ENCODE measurements at regions not wholly inside any gene's neighbourhood (a gene's known extent, or its start where the extent isn't known, plus 50 kb on each side); places are given as distances from the start of the nearest gene placed in this dataset.

GRCh38 chr10:94088926-94089381, 95.2 kb downstream of the PLCE1 start:
- ATAC-seq, result no peak
- no peak overlapping the region for H3K4me2 ChIP-seq (ENCODE audit: low read depth, low read length)
- H3K27ac ChIP-seq (ENCODE audit: extremely low read length, insufficient read depth, low read length), result no peak overlapping the region
- ChIA-PET POLR2A (no interaction called here), CTCF (ENCODE audit: low intra/inter-chr PET ratio, low total read pairs) (no interaction called here)
- H3K79me2 ChIP-seq (ENCODE audit: insufficient read depth, low read length), result no peaks in the 10 kb centered on the region
- no peaks in the 10 kb centered on the region for H3K4me1 ChIP-seq (ENCODE audit: insufficient read depth, low read length)
- no peaks in the 10 kb centered on the region for H3K9me3 ChIP-seq (ENCODE audit: low read length)
- no peak overlapping the region for H2AFZ ChIP-seq (ENCODE audit: low read length)
- H3K9ac ChIP-seq (ENCODE audit: insufficient read depth, low read depth, low read length), result no peak overlapping the region
- no peak for FAIRE-seq
- intact Hi-C loops (cut with micrococcal nuclease; ENCODE audit: unreplicated experiment) (no loop called here), in situ Hi-C loops (cut with HindIII; ENCODE audit: extremely low pct_ligation_motif_present, low pct_unique_long_range_greater_than_20kb) (no loop called here)
- WGBS (ENCODE audit: low lambda C conversion rate), result 32% methylated on average over 6 of the region's 7 CpGs
- no peaks in the 10 kb centered on the region for H4K20me1 ChIP-seq (ENCODE audit: insufficient read depth, low read length)
- BruUV-seq (replicated peaks), result no TSS peak
- TF ChIP-seq HBP1 (CRISPR knock-in tag; IDR thresholded peaks at IDR 0.05; ENCODE audit: low read depth) (no peak), ZFP91 (CRISPR knock-in tag; IDR thresholded peaks at IDR 0.05; ENCODE audit: borderline replicate concordance) (no peak), NFIC (IDR thresholded peaks at IDR 0.05; ENCODE audit: low read length) (no peak), ZNF558 (CRISPR knock-in tag; IDR thresholded peaks at IDR 0.05; ENCODE audit: borderline replicate concordance) (no peak), ADNP (CRISPR knock-in tag; IDR thresholded peaks at IDR 0.05) (no peak), ZNF446 (CRISPR knock-in tag; IDR thresholded peaks at IDR 0.05) (no peak)
- no peaks in the 10 kb centered on the region; a peak in 1 of 5 replicates for H3K27me3 ChIP-seq (ENCODE audit: control insufficient read depth in 1 of 2, insufficient read depth in 2 of 2, low read length in 2 of 2)
- no peak for DNase-seq (ENCODE audit: low spot score)
- no peaks in the 10 kb centered on the region for H3K36me3 ChIP-seq (replicated peaks in 1 of 2; ENCODE audit: control insufficient read depth in 1 of 2, insufficient read depth in 2 of 2, low read length in 2 of 2)
- H3K4me3 ChIP-seq (replicated peaks in 1 of 3; ENCODE audit: insufficient read depth in 1 of 3, low read depth in 2 of 3, low read length in 3 of 3), result no peak overlapping the region

GRCh38 chr10:94091649-94092048, 97.9 kb downstream of the PLCE1 start:
- no TSS peak for BruUV-seq (replicated peaks)
- POLR2A ChIA-PET, result no interaction called here
- TF ChIP-seq ESRRA (CRISPR knock-in tag; IDR thresholded peaks at IDR 0.05; ENCODE audit: low read depth) (no peak), ZNF256 (CRISPR knock-in tag; conservative IDR thresholded peaks at IDR 0.05) (no peak), ZNF773 (CRISPR knock-in tag; IDR thresholded peaks at IDR 0.05; ENCODE audit: borderline replicate concordance) (no peak), MTF2 (CRISPR knock-in tag; IDR thresholded peaks at IDR 0.05; ENCODE audit: borderline replicate concordance) (no peak), POGZ (CRISPR knock-in tag; IDR thresholded peaks at IDR 0.05) (no peak), RARG (CRISPR knock-in tag; IDR thresholded peaks at IDR 0.05; ENCODE audit: low read depth) (no peak), ELF3 (CRISPR knock-in tag; IDR thresholded peaks at IDR 0.05) (no peak), REXO4 (CRISPR knock-in tag; IDR thresholded peaks at IDR 0.05; ENCODE audit: borderline replicate concordance) (no peak), THAP7 (CRISPR knock-in tag; IDR thresholded peaks at IDR 0.05) (no peak), GFI1 (CRISPR knock-in tag; IDR thresholded peaks at IDR 0.05; ENCODE audit: borderline replicate concordance) (no peak), ZNF282 (IDR thresholded peaks at IDR 0.05; ENCODE audit: partially characterized antibody) (no peak)

More at GRCh38 chr10:94091649-94092048, 97.9 kb downstream of the PLCE1 start:
- Histone ChIP-seq H3K9me3 (ENCODE audit: low read length) (no peaks in the 10 kb centered on the region), H3K4me2 (ENCODE audit: low read depth, low read length) (no peak overlapping the region), H3K79me2 (ENCODE audit: insufficient read depth, low read length) (no peaks in the 10 kb centered on the region), H3K36me3 (replicated peaks in 1 of 2; ENCODE audit: control insufficient read depth in 1 of 2, insufficient read depth in 2 of 2, low read length in 2 of 2) (no peaks in the 10 kb centered on the region), H3K9ac (ENCODE audit: insufficient read depth, low read depth, low read length) (no peak overlapping the region), H3K4me3 (replicated peaks in 1 of 3; ENCODE audit: insufficient read depth in 1 of 3, low read depth in 2 of 3, low read length in 3 of 3) (no peak overlapping the region), H2AFZ (ENCODE audit: low read length) (no peak overlapping the region), H3K27ac (ENCODE audit: extremely low read length, insufficient read depth, low read length) (no peak overlapping the region), H3K27me3 (ENCODE audit: control insufficient read depth in 1 of 2, insufficient read depth in 2 of 2, low read length in 2 of 2) (no peaks in the 10 kb centered on the region; a peak in 1 of 5 replicates), H3K4me1 (ENCODE audit: insufficient read depth, low read length) (no peaks in the 10 kb centered on the region), H4K20me1 (ENCODE audit: insufficient read depth, low read length) (no peaks in the 10 kb centered on the region)
- no peak for DNase-seq (ENCODE audit: low spot score)
- ATAC-seq, result no peak
- CTCF ChIA-PET (ENCODE audit: low intra/inter-chr PET ratio, low total read pairs), result no interaction called here
- in situ Hi-C loops (cut with HindIII; ENCODE audit: extremely low pct_ligation_motif_present, low pct_unique_long_range_greater_than_20kb) (no loop called here), intact Hi-C loops (cut with micrococcal nuclease; ENCODE audit: unreplicated experiment) (no loop called here)
- no peak for FAIRE-seq
